ENCODE measurements at regions not wholly inside any gene's neighbourhood (a gene's known extent, or its start where the extent isn't known, plus 50 kb on each side); places are given as distances from the start of the nearest gene placed in this dataset.

DNA sequence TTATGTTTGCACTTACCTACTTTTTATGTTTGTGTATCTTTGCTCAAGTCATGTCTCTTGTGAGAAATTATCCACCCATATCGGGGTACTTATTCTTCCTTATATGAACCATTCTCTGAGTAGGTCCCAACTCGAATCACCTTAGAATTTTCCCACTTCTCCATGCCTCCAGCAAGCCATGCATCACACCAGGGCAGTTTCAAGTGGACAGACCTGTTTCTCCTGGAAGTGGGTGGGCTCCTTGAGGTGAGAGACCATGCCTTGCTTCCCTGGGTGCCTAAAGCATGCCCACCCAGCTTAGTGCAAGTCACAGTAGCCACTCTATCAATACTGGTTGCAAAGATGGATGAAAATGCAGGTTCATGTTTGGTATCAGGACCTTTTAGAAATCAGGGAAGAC, 187.2 kb downstream of the KIT start:
- Histone ChIP-seq H3K4me1 (no peaks in the 10 kb centered on the region), H3K4me3 (ENCODE audit: low read depth, low read length) (no peak overlapping the region), H3K36me3 (no peaks in the 10 kb centered on the region), H3K9me3 (no peaks in the 10 kb centered on the region), H3K27me3 (no peaks in the 10 kb centered on the region)
- no peak for DNase-seq
- TF ChIP-seq, protein P1, sequence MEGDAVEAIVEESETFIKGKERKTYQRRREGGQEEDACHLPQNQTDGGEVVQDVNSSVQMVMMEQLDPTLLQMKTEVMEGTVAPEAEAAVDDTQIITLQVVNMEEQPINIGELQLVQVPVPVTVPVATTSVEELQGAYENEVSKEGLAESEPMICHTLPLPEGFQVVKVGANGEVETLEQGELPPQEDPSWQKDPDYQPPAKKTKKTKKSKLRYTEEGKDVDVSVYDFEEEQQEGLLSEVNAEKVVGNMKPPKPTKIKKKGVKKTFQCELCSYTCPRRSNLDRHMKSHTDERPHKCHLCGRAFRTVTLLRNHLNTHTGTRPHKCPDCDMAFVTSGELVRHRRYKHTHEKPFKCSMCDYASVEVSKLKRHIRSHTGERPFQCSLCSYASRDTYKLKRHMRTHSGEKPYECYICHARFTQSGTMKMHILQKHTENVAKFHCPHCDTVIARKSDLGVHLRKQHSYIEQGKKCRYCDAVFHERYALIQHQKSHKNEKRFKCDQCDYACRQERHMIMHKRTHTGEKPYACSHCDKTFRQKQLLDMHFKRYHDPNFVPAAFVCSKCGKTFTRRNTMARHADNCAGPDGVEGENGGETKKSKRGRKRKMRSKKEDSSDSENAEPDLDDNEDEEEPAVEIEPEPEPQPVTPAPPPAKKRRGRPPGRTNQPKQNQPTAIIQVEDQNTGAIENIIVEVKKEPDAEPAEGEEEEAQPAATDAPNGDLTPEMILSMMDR (IDR thresholded peaks at IDR 0.05; ENCODE audit: low read depth, low read length): no peak

DNA sequence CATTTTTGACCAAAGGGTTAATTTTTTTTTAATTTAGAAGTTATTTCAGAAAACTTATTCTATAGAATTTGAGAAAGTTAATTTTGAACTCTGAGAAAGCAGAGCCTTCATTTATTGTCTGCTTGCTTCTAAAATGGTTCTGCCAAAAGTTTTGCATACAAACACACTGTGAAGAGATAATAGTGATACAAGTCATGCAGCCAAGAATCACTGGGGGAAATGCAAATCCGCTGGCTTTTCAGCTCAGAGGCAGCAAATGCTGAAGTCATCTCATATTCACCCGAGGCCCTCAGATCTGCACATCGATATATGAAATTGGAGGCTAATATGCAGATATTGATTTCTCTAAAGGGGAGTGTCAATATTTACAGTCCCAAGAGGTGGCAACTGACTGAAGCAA, 186.2 kb downstream of the KIT start:
- no peaks in the 10 kb centered on the region for H3K36me3 ChIP-seq
- no peak overlapping the region for H3K4me3 ChIP-seq (ENCODE audit: low read depth, low read length)
- H3K9me3 ChIP-seq: no peaks in the 10 kb centered on the region
- no peaks in the 10 kb centered on the region for H3K4me1 ChIP-seq
- TF ChIP-seq, protein P1 (IDR thresholded peaks at IDR 0.05; ENCODE audit: low read depth, low read length): no peak
- H3K27me3 ChIP-seq: no peaks in the 10 kb centered on the region
- DNase-seq: no peak

DNA sequence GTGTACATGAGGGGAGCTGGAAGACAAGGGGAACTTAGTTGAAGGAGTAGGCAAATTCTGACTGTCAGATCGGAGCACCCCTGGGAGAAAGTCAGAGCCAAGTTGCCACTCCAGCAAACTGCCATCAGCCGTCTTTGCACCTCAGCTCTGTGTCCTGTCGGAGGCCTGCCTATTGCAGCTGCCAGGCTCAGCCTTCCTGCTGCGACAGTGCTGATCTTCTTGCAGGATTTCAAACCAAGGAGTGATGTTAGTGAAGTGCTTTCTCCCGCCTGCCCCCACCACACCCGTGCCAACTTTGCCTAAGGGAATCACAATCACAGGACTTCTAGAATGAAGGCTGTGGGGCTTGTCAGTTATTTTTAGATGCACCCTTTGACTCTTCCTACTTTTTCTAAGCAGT, 185.3 kb downstream of the KIT start:
- Histone ChIP-seq H3K4me1 (no peaks in the 10 kb centered on the region), H3K36me3 (no peaks in the 10 kb centered on the region), H3K4me3 (ENCODE audit: low read depth, low read length) (no peak overlapping the region), H3K27me3 (no peaks in the 10 kb centered on the region), H3K9me3 (no peaks in the 10 kb centered on the region)
- TF ChIP-seq, protein P1 (IDR thresholded peaks at IDR 0.05; ENCODE audit: low read depth, low read length): no peak
- no peak for DNase-seq

DNA sequence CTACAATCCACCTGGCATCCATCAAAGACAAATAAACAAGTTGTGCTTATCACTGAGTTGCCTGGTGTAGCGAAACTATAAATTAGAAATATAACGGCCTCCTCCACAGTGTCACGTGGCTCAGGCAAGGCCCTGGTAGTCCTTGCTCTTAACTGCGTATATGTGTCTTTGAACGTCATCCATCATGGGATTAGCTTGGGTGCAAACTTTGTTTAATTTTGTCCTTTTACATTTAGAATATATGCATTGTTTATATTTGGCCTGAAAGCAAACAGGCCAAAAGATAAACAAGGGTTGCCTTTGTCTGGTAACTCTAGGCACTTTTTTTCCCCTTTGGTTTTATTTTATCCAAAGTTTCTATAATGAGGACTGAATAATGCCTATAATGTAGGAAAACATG, 184.9 kb downstream of the KIT start:
- Histone ChIP-seq H3K27me3 (no peaks in the 10 kb centered on the region), H3K4me1 (no peaks in the 10 kb centered on the region), H3K36me3 (no peaks in the 10 kb centered on the region), H3K4me3 (ENCODE audit: low read depth, low read length) (no peak overlapping the region), H3K9me3 (no peaks in the 10 kb centered on the region)
- no peak for DNase-seq
- TF ChIP-seq, protein P1 (IDR thresholded peaks at IDR 0.05; ENCODE audit: low read depth, low read length): no peak

DNA sequence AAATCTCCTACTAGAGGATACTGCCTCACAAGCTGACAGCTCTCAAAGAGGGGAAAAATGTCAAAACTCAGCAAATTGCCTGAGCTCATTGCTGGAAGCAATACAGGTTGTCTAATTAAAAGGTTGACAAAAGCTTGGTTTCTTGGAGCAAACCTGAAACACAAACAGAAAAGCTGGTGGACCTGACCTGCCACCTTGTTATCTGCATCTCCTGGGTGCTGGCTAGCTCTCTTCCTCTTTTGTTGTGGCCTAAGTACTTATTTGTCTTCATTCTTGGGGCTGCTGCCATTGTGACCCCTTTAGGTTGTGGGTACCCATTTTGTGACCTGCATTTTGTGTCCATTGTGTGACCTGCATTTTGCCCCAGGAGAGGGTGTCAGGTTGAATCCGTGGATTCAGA, 184.5 kb downstream of the KIT start:
- DNase-seq: no peak
- no peaks in the 10 kb centered on the region for H3K27me3 ChIP-seq
- H3K36me3 ChIP-seq: no peaks in the 10 kb centered on the region
- H3K4me3 ChIP-seq (ENCODE audit: low read depth, low read length): no peak overlapping the region
- TF ChIP-seq, protein P1 (IDR thresholded peaks at IDR 0.05; ENCODE audit: low read depth, low read length): no peak
- H3K4me1 ChIP-seq: no peaks in the 10 kb centered on the region
- no peaks in the 10 kb centered on the region for H3K9me3 ChIP-seq

DNA sequence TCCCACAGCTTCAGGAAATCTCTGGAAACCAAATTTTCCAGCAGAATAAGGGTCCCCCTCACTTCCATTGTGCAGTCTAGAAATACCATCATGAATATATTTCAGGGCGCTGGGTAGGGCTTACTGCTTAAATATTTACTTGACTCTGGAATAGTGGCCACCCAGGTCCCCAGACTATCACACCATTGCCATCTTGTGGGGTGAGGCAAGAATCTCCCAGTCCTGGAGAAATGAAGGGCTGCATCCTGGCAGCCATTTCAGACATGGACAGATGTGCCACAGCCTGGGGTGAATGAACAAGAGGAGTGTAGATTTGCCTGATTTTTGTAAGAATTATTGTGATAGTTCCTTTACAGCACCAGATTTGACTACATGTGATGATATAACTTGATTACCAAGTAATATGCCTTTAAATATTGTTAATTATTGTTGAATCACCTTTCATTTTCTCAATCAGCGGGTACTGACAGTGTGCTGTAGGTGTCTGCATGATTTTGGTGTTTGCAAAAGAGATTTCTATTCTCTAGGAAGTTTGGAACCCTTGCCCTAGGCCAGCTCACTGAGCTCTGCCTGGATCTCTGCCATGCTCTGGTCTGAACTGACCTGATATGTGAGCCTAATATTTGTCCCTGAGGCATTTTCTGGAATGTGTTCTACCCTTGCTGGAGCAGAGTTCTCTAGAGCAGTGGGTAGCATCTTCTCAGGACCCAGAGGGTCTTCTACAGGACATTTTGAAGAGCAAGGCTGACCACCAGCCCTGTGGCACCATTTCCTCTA, 183.4 kb downstream of the KIT start:
- H3K4me1 ChIP-seq: no peaks in the 10 kb centered on the region
- no peak overlapping the region for H3K4me3 ChIP-seq (ENCODE audit: low read depth, low read length)
- H3K9me3 ChIP-seq: no peaks in the 10 kb centered on the region
- TF ChIP-seq, protein P1 (IDR thresholded peaks at IDR 0.05; ENCODE audit: low read depth, low read length): peak; percentile 10; the same call in 1 of the 2 replicates
- no peaks in the 10 kb centered on the region for H3K27me3 ChIP-seq
- H3K36me3 ChIP-seq: no peaks in the 10 kb centered on the region
- no peak for DNase-seq

Measured in BE2C (cell line).